Upper lobe of right lung (tissue), 1 donor: ENCODE measurements at regions not wholly inside any gene's neighbourhood (a gene's known extent, or its start where the extent isn't known, plus 50 kb on each side); places are given as distances from the start of the nearest gene placed in this dataset.

Experiments
- ATAC-seq: fragments of 200-7000 bp; cut with Tn5 transposase; one replicate; pipeline ENCODE4 v1.9.1; 2020; ENCODE audit warnings: mild to moderate bottlenecking, moderate library complexity
- DNase-seq: peaks from one replicate; pipeline ENCODE4 v3.0.0-alpha.2; 2020
- H3K27ac ChIP-seq: fragments of 200-600 bp; one replicate; pipeline ENCODE4 v1.8.0; 2022
- H3K27me3 ChIP-seq: fragments of 200-600 bp; one replicate; pipeline ENCODE4 v1.8.0; 2022; ENCODE audit warnings: mild to moderate bottlenecking
- H3K36me3 ChIP-seq: fragments of 200-600 bp; one replicate; pipeline ENCODE4 v1.8.0; 2022
- H3K4me1 ChIP-seq: fragments of 200-600 bp; one replicate; pipeline ENCODE4 v1.8.0; 2022
- H3K4me3 ChIP-seq: fragments of 200-600 bp; one replicate; pipeline ENCODE4 v1.8.0; 2022; ENCODE audit warnings: mild to moderate bottlenecking
- H3K9me3 ChIP-seq: fragments of 200-600 bp; one replicate; pipeline ENCODE4 v1.8.0; 2022
- CTCF ChIP-seq: fragments of 200-600 bp; IDR thresholded peaks from one replicate; pipeline ENCODE4 v1.8.0; 2022; ENCODE audit warnings: antibody characterized with exemption
- intact Hi-C: fragments of 100-400 bp; cut with DNase I; formaldehyde crosslinking; loops from one replicate; pipeline ENCODE4 v1.11.0; 2022
- donor health status: DM: no; HTN: yes; CAD: no; lungs with severe emphysema.

- H3K27me3 ChIP-seq, result no peaks in the 10 kb centered on the region
- TF ChIP-seq CTCF, result no peak
- H3K36me3 ChIP-seq, result no peaks in the 10 kb centered on the region
- no peaks in the 10 kb centered on the region for H3K9me3 ChIP-seq
- DNase-seq (no peak), ATAC-seq (no peak)
- no peak overlapping the region for H3K4me3 ChIP-seq
- H3K27ac ChIP-seq, result no peak overlapping the region
- intact Hi-C loops, result loop anchor here (5.0 kb wide), 1 partner anchor 159 kb away; the partner anchor contains the start of gene TBL1XR1
- peaks cover 41% of the 10 kb centered on the region for H3K4me1 ChIP-seq
Measured at GRCh38 chr3:177356113-177356512, 158.8 kb upstream of the TBL1XR1 start.

DNA sequence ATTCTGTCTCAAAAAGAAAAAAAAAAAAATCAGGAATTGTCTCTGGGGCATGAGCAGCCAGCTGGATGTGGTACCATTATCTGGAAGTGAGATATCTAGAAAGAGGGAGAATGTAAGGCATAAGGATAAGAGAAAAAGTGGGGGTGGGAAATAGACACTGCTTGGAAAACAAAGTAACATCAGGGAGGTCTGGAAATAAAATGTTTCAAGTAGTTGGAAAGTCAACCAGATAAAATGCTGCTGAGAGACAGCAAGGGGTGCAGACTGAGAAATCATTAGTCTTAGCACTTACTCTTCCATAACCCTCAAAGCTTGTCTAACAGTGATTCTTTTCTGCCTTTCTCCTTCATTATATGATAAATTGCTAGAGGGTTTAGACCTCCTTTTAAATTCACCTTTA, 159.7 kb upstream of the TBL1XR1 start:
- intact Hi-C loops, result loop anchor here (5.0 kb wide), 1 partner anchor 160 kb away; the partner anchor contains the start of gene TBL1XR1

DNA sequence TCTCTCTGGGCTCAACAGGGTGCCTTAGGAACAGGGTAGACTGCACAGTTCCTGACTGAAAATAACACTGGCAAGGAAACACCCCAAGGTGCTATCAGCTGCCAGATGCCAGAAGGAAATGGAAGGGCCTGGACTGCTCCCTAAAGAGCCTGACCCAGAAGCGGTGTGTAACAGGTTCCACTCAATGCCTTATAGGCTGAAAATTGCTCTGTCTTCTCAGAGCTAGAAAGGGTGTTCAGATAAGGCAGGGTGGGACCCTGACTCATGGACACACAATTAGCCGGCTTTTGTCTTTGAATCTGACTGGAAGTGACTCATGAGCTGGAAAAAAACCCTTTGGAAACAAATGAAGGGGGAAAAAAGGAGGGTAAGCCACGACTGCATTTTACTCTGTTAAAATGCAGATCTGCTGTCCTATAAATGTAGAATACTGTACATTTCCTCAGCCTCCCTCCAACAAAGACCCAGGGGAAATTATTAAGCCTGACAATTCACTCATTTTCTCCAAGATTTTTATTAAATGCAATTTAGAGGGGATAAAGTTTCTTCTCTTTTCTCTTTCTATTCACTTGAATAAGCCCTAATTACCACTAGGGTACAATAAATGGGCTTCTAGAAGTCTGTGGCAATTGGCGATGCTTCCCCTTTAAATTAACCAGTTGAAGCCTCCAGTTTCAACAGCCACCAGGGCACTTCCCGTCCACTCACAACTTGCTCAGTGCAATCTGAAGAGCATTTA, 160.2 kb upstream of the TBL1XR1 start:
- H3K27me3 ChIP-seq, result no peaks in the 10 kb centered on the region
- ATAC-seq (no peak), DNase-seq (no peak)
- peak overlapping the region; percentile 91 for H3K27ac ChIP-seq
- TF ChIP-seq CTCF, result no peak
- peaks cover 48% of the 10 kb centered on the region for H3K4me1 ChIP-seq
- no peaks in the 10 kb centered on the region for H3K36me3 ChIP-seq
- H3K9me3 ChIP-seq, result no peaks in the 10 kb centered on the region
- peak overlapping the region; percentile 53 for H3K4me3 ChIP-seq
- intact Hi-C loops, result loop anchor here (5.0 kb wide), 1 partner anchor 160 kb away; the partner anchor contains the start of gene TBL1XR1

More for the DNA sequence above, 159.7 kb upstream of the TBL1XR1 start:
- Histone ChIP-seq H3K27ac (no peak overlapping the region), H3K27me3 (no peaks in the 10 kb centered on the region), H3K36me3 (no peaks in the 10 kb centered on the region), H3K4me1 (peaks cover 48% of the 10 kb centered on the region), H3K4me3 (no peak overlapping the region), H3K9me3 (no peaks in the 10 kb centered on the region)
- no peak for ATAC-seq
- no peak for DNase-seq
- no peak for TF ChIP-seq CTCF

DNA sequence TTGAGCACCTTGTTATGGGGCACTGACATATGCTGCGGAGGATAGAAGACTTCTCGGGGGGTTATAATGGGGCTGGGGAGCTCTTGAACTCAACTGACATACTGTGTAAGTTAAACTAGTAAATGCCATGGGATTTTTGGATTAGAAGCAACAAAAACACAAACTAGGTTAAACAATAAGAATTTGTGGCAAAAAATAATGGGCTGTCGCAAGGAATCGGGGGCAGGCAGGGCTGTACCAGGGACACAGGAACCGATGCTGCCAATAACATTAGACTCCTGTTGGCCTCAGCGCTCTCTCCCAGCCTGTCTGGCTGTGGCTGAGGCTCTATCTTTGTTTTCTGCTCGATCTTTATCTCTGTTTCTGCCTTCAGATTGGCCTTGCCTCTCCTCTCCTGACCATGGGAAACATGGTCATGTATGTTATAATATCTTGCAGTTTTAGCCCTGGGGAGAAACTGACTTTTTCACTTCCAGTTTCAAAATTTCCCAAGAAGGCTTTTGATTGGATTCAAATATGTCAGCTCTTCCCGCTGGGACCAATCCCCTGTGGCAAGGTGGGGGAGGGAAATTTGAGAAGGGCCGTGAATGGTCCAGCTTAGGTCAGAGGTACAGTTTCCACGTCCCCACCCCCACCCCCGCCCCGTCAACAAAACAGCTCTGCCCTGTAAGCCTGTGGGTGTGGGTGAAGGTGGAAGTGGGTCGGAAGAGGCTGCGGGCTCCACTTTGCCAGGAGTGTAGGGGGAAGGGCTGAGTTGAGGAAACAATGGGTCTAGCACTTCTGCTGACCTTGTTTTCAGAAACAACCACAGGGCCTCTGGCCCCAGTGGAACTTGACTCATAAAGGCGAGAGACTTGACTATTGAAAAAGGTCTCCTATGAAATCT, 161.1 kb upstream of the TBL1XR1 start:
- DNase-seq (peak; percentile 81), ATAC-seq (peak; percentile 76)
- peaks cover 48% of the 10 kb centered on the region for H3K4me1 ChIP-seq
- TF ChIP-seq CTCF, result no peak
- peak overlapping the region; percentile 53 for H3K4me3 ChIP-seq
- no peaks in the 10 kb centered on the region for H3K27me3 ChIP-seq
- intact Hi-C loops, result loop anchor here (5.0 kb wide), 1 partner anchor 161 kb away; the partner anchor contains the start of gene TBL1XR1
- no peaks in the 10 kb centered on the region for H3K36me3 ChIP-seq
- no peaks in the 10 kb centered on the region for H3K9me3 ChIP-seq
- H3K27ac ChIP-seq, result peak overlapping the region; percentile 91

DNA sequence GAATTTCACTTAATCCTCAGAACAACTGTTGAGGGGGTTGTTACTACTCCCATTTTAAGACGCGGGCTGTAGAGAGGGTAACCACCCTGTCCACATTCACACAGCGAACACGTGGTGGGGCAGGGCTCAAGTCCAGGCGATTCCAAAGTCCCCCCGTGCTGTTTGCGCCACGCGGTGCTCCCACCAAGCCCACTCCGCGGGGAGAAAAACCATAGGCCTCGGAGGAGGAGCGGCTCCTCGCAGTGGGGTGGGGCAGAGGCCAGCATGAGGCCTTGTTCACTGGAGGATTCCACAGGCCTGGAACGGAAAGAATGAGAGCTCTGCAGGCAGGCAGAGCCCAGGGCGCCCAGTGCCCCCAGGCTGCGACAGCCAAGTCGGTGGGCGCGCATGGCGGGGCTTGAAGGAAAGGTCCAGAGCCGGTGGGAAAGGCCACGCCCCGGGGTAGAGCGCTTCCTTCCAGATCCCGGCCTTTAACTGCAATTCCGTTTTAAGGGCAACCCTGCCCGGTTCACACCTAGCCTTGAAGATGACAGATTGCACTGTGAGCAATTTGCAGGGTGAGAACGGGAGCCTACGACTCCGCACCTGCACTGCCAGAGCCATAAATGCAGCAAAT, 161.8 kb upstream of the TBL1XR1 start:
- H3K9me3 ChIP-seq, result no peaks in the 10 kb centered on the region
- ATAC-seq, result peak; percentile 1
- peak overlapping the region; percentile 53 for H3K4me3 ChIP-seq
- H3K4me1 ChIP-seq, result peaks cover 48% of the 10 kb centered on the region
- H3K27me3 ChIP-seq, result no peaks in the 10 kb centered on the region
- no peaks in the 10 kb centered on the region for H3K36me3 ChIP-seq
- intact Hi-C loops, result loop anchor here (5.0 kb wide), 1 partner anchor 162 kb away; the partner anchor contains the start of gene TBL1XR1
- TF ChIP-seq CTCF, result no peak
- H3K27ac ChIP-seq, result peak overlapping the region; percentile 91
- DNase-seq, result peak; percentile 72
